NCI-H2029 (cell line): ENCODE measurements at regions not wholly inside any gene's neighbourhood (a gene's known extent, or its start where the extent isn't known, plus 50 kb on each side); places are given as distances from the start of the nearest gene placed in this dataset.
A peak's percentile ranks its signal among the peaks of the same experiment; 100 is the strongest.
"Not testable (repeated sequence)": the region's sequence is repeated elsewhere in the genome, so short reads cannot be mapped to it uniquely, and the experiment has no call there.

Experiments used
- DNase-seq: peaks from one replicate; lab custom pipeline; 2025; lab: John Stamatoyannopoulos, UW

DNA sequence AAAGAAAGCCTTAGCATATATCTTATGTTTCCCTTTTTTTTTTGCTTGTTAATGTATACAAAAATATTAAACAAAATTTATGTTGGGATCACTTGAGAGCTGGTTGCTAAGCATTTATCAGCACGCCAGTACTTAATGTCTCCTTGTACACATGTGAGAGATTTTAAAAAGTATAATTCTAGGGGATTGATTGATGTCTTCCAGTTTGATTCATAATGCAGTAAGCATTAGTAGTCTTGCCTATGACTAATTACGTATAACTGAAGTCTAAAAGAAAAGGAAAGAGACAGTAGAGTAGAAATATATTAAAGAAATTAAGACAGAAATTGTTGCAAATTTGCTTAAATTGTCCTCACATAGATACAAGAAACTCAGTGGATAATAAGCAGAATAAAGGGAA, 1630.4 kb upstream of the B3GALT2 start:
- no peak for DNase-seq

DNA sequence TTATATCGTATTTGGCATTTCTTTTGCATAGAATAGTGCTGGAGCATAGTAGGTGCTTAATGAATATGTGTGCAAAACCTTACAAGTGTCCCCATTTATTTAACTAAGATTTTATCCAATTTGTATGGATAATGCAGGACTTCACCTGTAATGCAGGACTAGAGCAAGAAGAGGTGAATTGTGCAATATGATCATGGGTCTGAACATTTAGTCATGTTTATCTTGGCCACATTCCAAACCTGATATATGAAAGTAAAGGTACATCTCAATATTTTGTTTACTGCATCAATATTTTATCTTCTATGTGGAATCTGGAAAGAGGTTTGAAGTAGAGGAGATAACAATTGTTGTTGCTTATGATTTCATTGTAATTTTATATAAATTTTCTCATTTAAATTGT, 1626.7 kb upstream of the B3GALT2 start:
- DNase-seq = peak; percentile 3

DNA sequence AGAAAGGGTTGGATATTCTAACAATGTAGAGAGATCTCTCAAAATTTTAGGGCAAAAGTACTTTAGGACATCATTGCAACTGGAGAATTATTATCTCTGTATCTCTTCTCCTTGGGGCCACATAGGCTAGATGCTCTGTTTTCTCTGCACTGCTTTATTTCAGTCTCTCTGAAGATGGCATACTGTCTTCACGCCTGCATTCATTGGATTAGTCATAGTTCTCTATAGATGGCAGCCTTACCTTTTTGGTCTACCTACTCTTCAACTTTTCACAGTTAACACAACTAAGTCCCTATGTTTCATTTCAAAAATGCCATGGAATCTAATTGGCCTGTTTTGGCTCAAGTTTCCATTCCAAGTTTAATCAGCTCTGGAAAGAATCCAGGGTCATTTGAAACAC, 1623.3 kb upstream of the B3GALT2 start:
- DNase-seq = no peak

DNA sequence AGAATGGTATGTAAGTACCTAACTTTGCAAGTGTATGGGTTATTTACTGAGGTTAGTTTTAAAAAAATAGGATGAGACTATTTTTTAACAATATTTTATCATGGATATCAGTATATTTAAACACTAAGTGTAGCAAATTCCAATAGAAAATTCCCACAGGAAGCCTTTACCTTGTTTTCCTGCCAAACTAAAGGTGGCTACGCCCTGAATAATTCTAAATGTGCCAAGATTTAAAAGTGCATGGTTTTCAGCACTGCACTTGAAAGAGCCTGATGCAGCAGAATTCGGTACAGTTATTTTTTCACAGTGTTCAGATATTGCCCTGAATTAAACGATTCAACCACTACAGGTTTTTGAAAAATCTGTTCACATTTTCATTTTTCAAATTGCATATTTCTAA, 1622.8 kb upstream of the B3GALT2 start:
- no peak for DNase-seq

DNA sequence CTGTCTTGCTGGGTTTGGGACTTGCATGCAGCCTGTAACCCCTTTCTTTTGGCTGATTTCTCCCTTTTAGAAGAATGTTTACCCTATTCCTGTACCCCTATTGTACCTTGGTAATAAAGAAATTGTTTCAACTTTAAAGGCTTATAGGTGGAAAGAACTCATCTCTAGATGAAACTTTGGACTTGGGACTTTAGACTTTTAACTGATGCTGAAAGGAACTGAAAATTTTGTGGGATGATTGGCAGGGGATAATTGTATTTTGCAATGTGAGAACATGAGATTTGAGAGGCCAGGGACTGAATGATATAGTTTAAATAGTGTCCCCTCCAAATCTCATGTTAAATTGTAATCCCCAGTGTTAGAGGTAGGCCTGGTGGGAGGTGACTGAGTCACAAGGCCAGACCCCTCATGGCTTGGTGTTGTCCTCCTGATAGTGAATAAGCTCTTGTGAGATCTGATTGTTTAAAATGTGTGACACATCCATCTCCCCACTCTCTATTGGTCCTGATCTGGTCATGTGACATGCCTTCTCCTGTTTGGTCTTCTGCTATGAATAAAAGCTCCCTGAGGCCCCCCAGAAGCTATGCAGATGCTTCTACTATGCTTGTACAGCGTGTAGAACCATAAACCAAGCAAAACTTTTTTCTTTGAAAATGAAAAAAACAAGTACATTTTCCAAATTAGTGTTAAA, 1621.3 kb upstream of the B3GALT2 start:
- DNase-seq = no peak

DNA sequence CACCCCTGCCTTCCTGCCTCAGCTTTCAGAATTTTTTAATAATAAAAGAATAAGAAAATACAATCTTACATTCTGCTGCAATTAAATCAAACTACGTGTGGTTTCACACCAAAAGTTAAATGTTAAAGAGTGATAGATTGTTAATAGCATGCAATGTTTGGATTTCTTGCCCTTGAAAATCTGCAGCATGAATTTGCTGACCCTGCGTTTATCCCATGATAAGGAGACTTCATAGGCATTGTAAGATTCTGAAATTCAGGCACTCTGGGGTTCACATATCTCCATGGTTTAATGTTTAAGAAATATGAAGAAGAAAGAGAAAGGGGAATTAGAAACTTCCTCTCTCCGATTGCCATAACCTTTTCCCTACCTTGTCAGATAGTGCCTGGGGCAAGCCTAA, 1616.2 kb upstream of the B3GALT2 start:
- DNase-seq = no peak

- no peak for DNase-seq
Measured at GRCh38 chr1:194795917-194796593, 1609.6 kb upstream of the B3GALT2 start.

- DNase-seq = no peak
Measured at GRCh38 chr1:194787001-194787400, 1600.6 kb upstream of the B3GALT2 start.

DNA sequence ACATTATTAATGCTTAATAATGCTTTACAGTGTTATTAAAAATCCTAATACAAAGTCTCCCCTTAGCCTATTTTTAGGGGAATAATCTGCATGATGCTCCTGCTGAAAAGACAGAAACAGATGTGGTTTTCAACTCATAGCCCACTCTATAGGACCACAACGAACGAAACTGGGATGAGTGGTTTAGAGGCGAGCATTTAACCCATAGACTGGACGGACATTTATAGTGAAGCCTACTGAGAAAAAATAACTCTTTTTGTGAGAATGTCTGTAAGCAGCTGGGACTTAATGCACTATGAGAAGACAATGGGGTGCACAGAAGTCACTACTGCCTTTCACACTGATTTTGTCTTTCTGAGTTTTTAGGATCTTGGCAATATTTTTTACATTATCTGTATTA, 1599.6 kb upstream of the B3GALT2 start:
- no peak for DNase-seq

GRCh38 chr1:194776657-194777056, 1590.2 kb upstream of the B3GALT2 start:
- DNase-seq = no peak

DNA sequence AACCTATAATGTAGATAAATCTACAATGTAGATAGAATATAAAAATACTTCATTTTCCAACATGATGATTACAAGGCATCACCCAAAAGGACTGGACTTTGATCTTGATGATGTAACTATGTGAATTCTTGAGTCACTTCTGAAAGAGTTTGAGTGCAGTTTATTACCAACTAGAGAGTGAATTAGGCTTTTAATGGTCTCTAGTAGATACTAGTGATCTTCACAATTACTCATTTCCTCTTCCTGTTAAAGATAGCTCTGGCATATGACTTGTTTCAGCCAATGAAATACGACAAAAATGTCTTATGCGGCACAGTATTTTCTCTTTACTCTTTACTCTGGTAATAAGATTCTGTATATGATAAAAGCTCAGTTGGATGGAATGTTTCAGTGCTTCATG, 1588.1 kb upstream of the B3GALT2 start:
- no peak for DNase-seq

GRCh38 chr1:194755241-194755994, 1569.0 kb upstream of the B3GALT2 start:
- no peak for DNase-seq

GRCh38 chr1:194738843-194739242, 1552.4 kb upstream of the B3GALT2 start:
- DNase-seq = not testable (repeated sequence)

GRCh38 chr1:194734970-194735369, 1548.6 kb upstream of the B3GALT2 start:
- DNase-seq = no peak

DNA sequence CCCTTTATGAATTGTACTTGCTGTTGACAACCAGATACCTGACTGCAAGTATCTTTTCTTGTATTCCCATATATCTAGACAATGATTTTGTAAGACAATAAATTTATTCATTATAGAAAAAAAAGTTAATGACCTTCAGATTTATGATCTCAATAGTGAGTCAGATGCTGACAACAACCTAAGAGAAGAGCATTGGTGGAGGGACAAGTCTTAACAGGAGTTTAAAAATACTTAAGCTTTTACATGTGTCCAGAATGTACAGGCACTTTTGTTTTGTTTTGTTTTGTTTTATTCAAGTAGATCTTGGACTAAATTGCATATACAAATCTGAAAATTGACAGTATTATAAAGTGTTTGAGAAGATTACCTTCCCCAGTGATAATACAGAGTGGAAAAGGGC, 1544.6 kb upstream of the B3GALT2 start:
- DNase-seq = no peak

- no peak for DNase-seq
Measured at GRCh38 chr1:194730304-194730703, 1543.9 kb upstream of the B3GALT2 start.

DNA sequence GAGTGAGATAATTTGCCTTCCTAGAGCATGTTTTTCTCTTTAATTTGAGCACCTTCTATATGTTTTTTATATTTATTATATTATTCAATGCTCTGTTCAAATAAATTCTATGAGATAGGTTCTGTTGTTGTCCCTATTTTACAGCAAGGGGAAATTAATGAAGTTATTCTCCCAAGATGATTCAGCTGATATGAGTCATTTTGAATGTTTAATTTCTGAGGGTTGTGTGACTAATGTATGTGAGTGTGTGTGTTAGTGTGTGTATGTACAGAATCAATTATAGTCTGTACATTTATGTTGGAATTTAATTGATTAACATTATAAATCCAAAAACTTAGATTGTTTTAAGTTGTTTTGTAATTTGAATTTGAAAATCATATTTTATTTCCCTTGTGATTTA, 1536.7 kb upstream of the B3GALT2 start:
- no peak for DNase-seq

DNA sequence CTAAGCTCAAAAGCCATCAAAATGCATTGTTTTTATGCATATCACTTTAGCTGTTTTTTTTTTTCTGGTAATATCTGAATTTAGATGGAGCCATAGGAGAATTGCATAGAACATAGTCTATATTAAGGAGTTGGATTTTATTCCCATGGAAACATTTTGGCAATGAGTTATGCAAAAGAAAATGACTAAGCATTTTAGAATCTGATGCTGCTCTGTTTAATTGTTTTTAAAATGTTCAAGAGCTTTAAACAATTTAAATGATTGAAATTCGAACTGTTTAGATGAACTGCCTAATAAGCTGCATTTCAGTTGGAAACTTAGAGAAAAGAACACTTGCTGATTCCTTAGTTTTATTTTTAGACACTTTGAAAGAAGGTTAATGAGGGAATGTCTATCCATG, 1531.5 kb upstream of the B3GALT2 start:
- no peak for DNase-seq

GRCh38 chr1:194717334-194717733, 1530.9 kb upstream of the B3GALT2 start:
- DNase-seq = no peak

GRCh38 chr1:194710671-194711070, 1524.3 kb upstream of the B3GALT2 start:
- DNase-seq = no peak

DNA sequence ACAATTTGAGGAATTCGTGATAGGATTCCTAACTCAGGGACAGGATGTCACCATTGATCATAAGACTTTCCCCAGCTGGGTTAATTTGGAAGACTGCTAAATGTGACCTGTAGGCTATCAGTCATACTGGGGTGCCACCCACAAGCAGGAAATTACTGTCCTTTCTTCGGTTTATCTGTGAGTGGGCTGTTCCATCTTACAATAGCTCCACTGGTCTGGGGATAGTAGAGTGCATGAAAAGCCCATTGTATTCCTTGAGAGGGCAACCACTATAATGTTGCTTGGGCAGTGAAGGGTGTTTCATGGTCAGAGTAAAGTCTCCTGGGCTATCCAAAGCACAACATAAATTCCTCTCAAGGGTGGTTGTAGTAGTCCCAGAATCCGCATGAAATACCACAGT, 1523.0 kb upstream of the B3GALT2 start:
- no peak for DNase-seq

DNA sequence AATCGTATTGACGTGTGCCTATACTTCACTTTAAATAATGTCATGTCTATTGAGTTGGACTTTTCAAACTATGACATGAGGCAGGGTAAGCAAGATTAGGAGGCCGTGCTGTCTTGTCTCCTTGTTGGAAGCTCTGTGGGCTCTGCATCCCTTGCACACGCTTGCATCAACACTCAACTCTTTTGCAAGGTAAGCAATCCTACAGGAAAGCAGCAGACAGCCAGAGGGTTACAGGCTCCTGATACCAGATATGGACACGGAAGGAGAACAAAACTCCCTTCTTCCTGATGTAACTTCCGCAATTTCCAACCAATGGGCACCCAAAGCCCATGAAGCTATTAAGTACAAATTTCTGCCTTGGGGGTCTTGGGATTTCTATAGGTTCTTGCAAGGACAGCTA, 1520.7 kb upstream of the B3GALT2 start:
- DNase-seq = no peak

DNA sequence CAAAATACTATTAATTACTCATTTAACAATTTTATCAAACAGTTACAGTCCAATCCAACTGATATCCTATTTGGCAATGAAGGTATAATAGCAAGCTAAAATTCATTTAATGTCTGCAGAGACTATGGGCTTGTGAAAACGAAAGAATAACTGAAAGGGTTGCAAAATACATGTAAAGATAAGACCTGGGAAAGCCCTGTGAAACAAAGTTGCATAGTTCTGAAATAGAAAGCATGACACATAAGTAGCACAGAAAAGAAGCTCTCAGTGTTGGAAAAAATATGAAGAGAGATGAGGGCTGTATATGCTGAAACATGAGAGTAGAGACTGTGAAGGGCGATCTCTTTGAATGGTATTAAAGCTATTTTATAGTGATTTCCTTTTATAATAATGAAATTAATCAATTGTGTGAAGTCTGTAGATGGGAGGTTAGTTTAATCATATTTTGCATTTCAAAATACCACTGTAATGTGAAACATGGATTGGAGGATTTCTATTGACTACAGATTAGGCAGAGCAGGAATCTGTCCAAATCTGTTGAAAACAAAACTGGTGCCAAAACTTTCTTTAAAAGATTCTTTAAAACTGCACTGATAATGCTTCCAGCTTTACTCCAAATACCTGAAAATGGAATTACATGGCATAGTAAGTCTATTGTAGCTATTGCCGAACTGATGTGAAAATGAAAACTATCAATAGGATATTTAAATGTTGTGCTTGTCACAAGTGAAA, 1518.9 kb upstream of the B3GALT2 start:
- no peak for DNase-seq
